GM12878 (cell line): ENCODE measurements at regions not wholly inside any gene's neighbourhood (a gene's known extent, or its start where the extent isn't known, plus 50 kb on each side); places are given as distances from the start of the nearest gene placed in this dataset.

Experiments used
- ATAC-seq: fragments of 200-7000 bp; cut with Tn5 transposase; 3 replicates; pipeline ENCODE4 v1.9.1; 2020; ENCODE audit warnings: mild to moderate bottlenecking, moderate library complexity
- BruUV-seq: library from RNA; stranded (reverse); fragments of 400-500 nt; replicated peaks from 2 replicates; lab custom pipeline; 2021; lab: Mats Ljungman, UMichigan
- CTCF ChIA-PET: fragments of 300-600 bp; sonication (Branson Sonifier 250); formaldehyde crosslinking; extraction: SDS; loops from one replicate; lab custom pipeline; 2021; ENCODE audit warnings: inconsistent platforms; lab: Yijun Ruan, JAX
- POLR2A ChIA-PET: fragments of 350-600 bp; formaldehyde crosslinking; extraction: SDS; loops from one replicate; lab custom pipeline; 2021; ENCODE audit warnings: inconsistent platforms; lab: Charles Lee
- RAD21 ChIA-PET: fragments of 300-600 bp; sonication (Branson Sonifier 250); formaldehyde crosslinking; loops from one replicate; lab custom pipeline; 2023; ENCODE audit warnings: antibody characterized with exemption; ENCODE audit not compliant: unreplicated experiment; lab: Charles Lee
- SMC1A ChIA-PET: fragments of 300-600 bp; sonication (Branson Sonifier 250); formaldehyde crosslinking; loops from one replicate; lab custom pipeline; 2023; ENCODE audit not compliant: unreplicated experiment, uncharacterized antibody; lab: Charles Lee
- DNase-seq: peaks from one replicate; pipeline ENCODE4 v3.0.0-alpha.2; 2011; ENCODE audit warnings: low read depth, low spot score
- FAIRE-seq: peaks from 3 replicates; lab custom pipeline; 2011; peaks lifted over from hg19 to GRCh38; lab: Jason Lieb, UNC
- H2AFZ ChIP-seq: 2 replicates; pipeline ENCODE4 v1.6.0; 2011; ENCODE audit warnings: low read depth, low read length, control low read depth; ENCODE audit not compliant: control insufficient read depth
- H3K27ac ChIP-seq: 2 replicates; pipeline ENCODE4 v1.5.1; 2011; ENCODE audit warnings: control low read depth; ENCODE audit not compliant: control insufficient read depth, insufficient read depth
- H3K27me3 ChIP-seq, 2 experiments: replicated peaks in 1 of 2; 2 replicates each; pipeline versions ENCODE4 v1.6.0 to v1.6.1; 2011; ENCODE audit warnings: low read length in 1 of 2; ENCODE audit not compliant: control insufficient read depth in 2 of 2, insufficient read depth in 2 of 2
- H3K36me3 ChIP-seq, 2 experiments: 2 replicates each; pipeline ENCODE4 v1.5.1; 2011; ENCODE audit warnings: low read length in 1 of 2; ENCODE audit not compliant: control insufficient read depth in 2 of 2, insufficient read depth in 2 of 2
- H3K4me1 ChIP-seq: 2 replicates; pipeline ENCODE4 v1.6.1; 2011; ENCODE audit warnings: mild to moderate bottlenecking, low read length, moderate library complexity, mixed read lengths; ENCODE audit not compliant: control insufficient read depth, insufficient read depth
- H3K4me2 ChIP-seq: 2 replicates; pipeline ENCODE4 v1.6.0; 2011; ENCODE audit warnings: control low read depth; ENCODE audit not compliant: control insufficient read depth, insufficient read depth
- H3K4me3 ChIP-seq: fragments of 200-600 bp; sonication (generic); 2 replicates; pipeline ENCODE4 v1.5.1; 2016
- H3K79me2 ChIP-seq: 2 replicates; pipeline ENCODE4 v1.6.0; 2011; ENCODE audit warnings: low read length; ENCODE audit not compliant: control insufficient read depth, insufficient read depth
- H3K9ac ChIP-seq: 2 replicates; pipeline ENCODE4 v1.8.0; 2011; ENCODE audit warnings: low read length, control low read depth, mixed read lengths; ENCODE audit not compliant: control insufficient read depth, insufficient read depth
- H3K9me3 ChIP-seq: replicated peaks from 3 replicates; pipeline ENCODE4 v1.5.1; 2011; ENCODE audit warnings: mild to moderate bottlenecking, low read length; ENCODE audit not compliant: control insufficient read depth, insufficient read depth
- H4K20me1 ChIP-seq: 2 replicates; pipeline ENCODE4 v1.6.0; 2011; ENCODE audit not compliant: control insufficient read depth, insufficient read depth
- GABPA ChIP-seq: IDR thresholded peaks from 2 replicates; pipeline ENCODE4 v1.6.1; 2014; ENCODE audit warnings: antibody characterized with exemption, low read depth, mild to moderate bottlenecking, inconsistent platforms
- HDAC6 ChIP-seq: fragments of 200-600 bp; sonication (generic); IDR thresholded peaks from one replicate; pipeline ENCODE4 v1.8.0; 2017; ENCODE audit warnings: antibody characterized with exemption; ENCODE audit not compliant: unreplicated experiment
- IKZF1 ChIP-seq: fragments of 450-650 bp; conservative IDR thresholded peaks from 2 replicates; pipeline ENCODE4 v1.6.1; 2017; ENCODE audit warnings: antibody characterized with exemption, mild to moderate bottlenecking
- IRF3 ChIP-seq: fragments of 450-650 bp; IDR thresholded peaks from 2 replicates; pipeline ENCODE4 v1.6.1; 2014; ENCODE audit warnings: mild to moderate bottlenecking
- SKIL ChIP-seq: fragments of 450-650 bp; IDR thresholded peaks from 2 replicates; pipeline ENCODE4 v1.6.1; 2017; ENCODE audit warnings: mild to moderate bottlenecking, low read depth, inconsistent platforms; ENCODE audit not compliant: poor library complexity, severe bottlenecking
- SPI1 ChIP-seq: IDR thresholded peaks from 2 replicates; pipeline ENCODE4 v1.6.1; 2011; ENCODE audit warnings: low read depth, mild to moderate bottlenecking, low read length, moderate library complexity, borderline replicate concordance; ENCODE audit not compliant: insufficient read depth
- SRF ChIP-seq, 2 experiments: IDR thresholded peaks; 2 replicates each; pipeline ENCODE4 v1.6.1; 2011; ENCODE audit warnings: low read depth in 2 of 2, low read length in 2 of 2, mild to moderate bottlenecking in 1 of 2, moderate library complexity in 1 of 2
- ZNF622 ChIP-seq: fragments of 450-650 bp; IDR thresholded peaks from 2 replicates; pipeline ENCODE4 v1.6.1; 2017; ENCODE audit warnings: mild to moderate bottlenecking, inconsistent platforms
- WGBS: methylation state at CpG from one replicate; pipeline ENCODE4 v1.1.6; 2016; ENCODE audit warnings: low lambda C conversion rate; ENCODE audit not compliant: insufficient replicate concordance, insufficient coverage; ENCODE audit errors: missing lambda C conversion rate; 5-methylcytosine and 5-hydroxymethylcytosine counted together
- in situ Hi-C: fragments of 300-500 bp; cut with MboI; formaldehyde crosslinking; loops from 9 replicates; pipeline ENCODE4 v1.14.3; 2018; ENCODE audit warnings: mixed read lengths
- intact Hi-C: fragments of 100-400 bp; cut with micrococcal nuclease; formaldehyde crosslinking; loops from one replicate; pipeline ENCODE4 v1.14.2; 2022; ENCODE audit not compliant: unreplicated experiment
- TF ChIP-seq, protein P1 (sequence below): fragments of 450-650 bp; IDR thresholded peaks from 2 replicates; pipeline ENCODE4 v1.6.1; 2016; ENCODE audit warnings: mild to moderate bottlenecking
- TF ChIP-seq, protein P2 (sequence below): fragments of 450-650 bp; formaldehyde crosslinking; IDR thresholded peaks from 2 replicates; pipeline ENCODE4 v1.4.0; 2022; ENCODE audit warnings: mild to moderate bottlenecking, moderate library complexity

GRCh38 chr13:21771075-21771474 is 100.2 kb downstream of the FGF9 start:
- no peak overlapping the region for H3K4me3 ChIP-seq
- no peaks in the 10 kb centered on the region for H3K27me3 ChIP-seq
- H3K4me2 ChIP-seq, result no peak overlapping the region
- no peaks in the 10 kb centered on the region for H3K36me3 ChIP-seq
- H3K4me1 ChIP-seq, result no peaks in the 10 kb centered on the region
- SMC1A ChIA-PET, result no interaction called here
- intact Hi-C loops, result no loop called here
- POLR2A ChIA-PET, result no interaction called here
- H3K27ac ChIP-seq, result no peak overlapping the region
- H4K20me1 ChIP-seq, result no peaks in the 10 kb centered on the region
- in situ Hi-C loops, result no loop called here
- CTCF ChIA-PET, result no interaction called here
- ATAC-seq (no peak), FAIRE-seq (no peak), DNase-seq (no peak)
- no peaks in the 10 kb centered on the region for H3K9me3 ChIP-seq
- no peaks in the 10 kb centered on the region for H3K79me2 ChIP-seq
- no peak overlapping the region for H3K9ac ChIP-seq
- H2AFZ ChIP-seq, result no peak overlapping the region
- RAD21 ChIA-PET, result no interaction called here
- TF ChIP-seq SRF (IDR thresholded peaks at IDR 0.05; ENCODE audit: low read depth in 2 of 2, low read length in 2 of 2) (no peak), GABPA (no peak), IKZF1 (no peak), HDAC6 (no peak), ZNF622 (no peak)
- TF ChIP-seq, protein P1, sequence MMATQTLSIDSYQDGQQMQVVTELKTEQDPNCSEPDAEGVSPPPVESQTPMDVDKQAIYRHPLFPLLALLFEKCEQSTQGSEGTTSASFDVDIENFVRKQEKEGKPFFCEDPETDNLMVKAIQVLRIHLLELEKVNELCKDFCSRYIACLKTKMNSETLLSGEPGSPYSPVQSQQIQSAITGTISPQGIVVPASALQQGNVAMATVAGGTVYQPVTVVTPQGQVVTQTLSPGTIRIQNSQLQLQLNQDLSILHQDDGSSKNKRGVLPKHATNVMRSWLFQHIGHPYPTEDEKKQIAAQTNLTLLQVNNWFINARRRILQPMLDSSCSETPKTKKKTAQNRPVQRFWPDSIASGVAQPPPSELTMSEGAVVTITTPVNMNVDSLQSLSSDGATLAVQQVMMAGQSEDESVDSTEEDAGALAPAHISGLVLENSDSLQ, result no peak
- no TSS peak for BruUV-seq
- WGBS, result 0% methylated on average over 1 of the region's 1 CpG

GRCh38 chr13:21777166-21777565 is 106.3 kb downstream of the FGF9 start:
- no TSS peak for BruUV-seq
- POLR2A ChIA-PET, result no interaction called here
- Histone ChIP-seq H3K27ac (no peak overlapping the region), H3K79me2 (no peaks in the 10 kb centered on the region), H3K4me2 (no peak overlapping the region), H3K27me3 (no peaks in the 10 kb centered on the region), H3K4me3 (no peak overlapping the region), H3K4me1 (no peaks in the 10 kb centered on the region), H4K20me1 (no peaks in the 10 kb centered on the region), H3K9me3 (no peaks in the 10 kb centered on the region), H3K9ac (no peak overlapping the region), H2AFZ (no peak overlapping the region), H3K36me3 (no peaks in the 10 kb centered on the region)
- RAD21 ChIA-PET, result no interaction called here
- WGBS, result 6% methylated on average over 1 of the region's 1 CpG
- FAIRE-seq (no peak), DNase-seq (no peak), ATAC-seq (no peak)
- SMC1A ChIA-PET, result no interaction called here
- in situ Hi-C loops, result no loop called here
- CTCF ChIA-PET, result no interaction called here
- intact Hi-C loops, result no loop called here
- TF ChIP-seq SKIL (no peak), IRF3 (no peak), SPI1 (no peak)
- TF ChIP-seq, protein P2, sequence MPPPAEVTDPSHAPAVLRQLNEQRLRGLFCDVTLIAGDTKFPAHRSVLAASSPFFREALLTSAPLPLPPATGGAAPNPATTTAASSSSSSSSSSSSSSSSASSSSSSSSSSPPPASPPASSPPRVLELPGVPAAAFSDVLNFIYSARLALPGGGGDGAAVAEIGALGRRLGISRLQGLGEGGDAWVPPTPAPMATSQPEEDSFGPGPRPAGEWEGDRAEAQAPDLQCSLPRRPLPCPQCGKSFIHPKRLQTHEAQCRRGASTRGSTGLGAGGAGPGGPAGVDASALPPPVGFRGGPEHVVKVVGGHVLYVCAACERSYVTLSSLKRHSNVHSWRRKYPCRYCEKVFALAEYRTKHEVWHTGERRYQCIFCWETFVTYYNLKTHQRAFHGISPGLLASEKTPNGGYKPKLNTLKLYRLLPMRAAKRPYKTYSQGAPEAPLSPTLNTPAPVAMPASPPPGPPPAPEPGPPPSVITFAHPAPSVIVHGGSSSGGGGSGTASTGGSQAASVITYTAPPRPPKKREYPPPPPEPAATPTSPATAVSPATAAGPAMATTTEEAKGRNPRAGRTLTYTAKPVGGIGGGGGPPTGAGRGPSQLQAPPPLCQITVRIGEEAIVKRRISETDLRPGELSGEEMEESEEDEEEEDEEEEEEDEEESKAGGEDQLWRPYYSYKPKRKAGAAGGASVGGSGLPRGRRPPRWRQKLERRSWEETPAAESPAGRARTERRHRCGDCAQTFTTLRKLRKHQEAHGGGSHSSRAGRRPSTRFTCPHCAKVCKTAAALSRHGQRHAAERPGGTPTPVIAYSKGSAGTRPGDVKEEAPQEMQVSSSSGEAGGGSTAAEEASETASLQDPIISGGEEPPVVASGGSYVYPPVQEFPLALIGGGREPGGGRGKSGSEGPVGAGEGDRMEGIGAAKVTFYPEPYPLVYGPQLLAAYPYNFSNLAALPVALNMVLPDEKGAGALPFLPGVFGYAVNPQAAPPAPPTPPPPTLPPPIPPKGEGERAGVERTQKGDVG, result no peak
